Spleen (tissue), 7 donors: ENCODE measurements at regions not wholly inside any gene's neighbourhood (a gene's known extent, or its start where the extent isn't known, plus 50 kb on each side); places are given as distances from the start of the nearest gene placed in this dataset.

Source experiments
- POLR2A ChIP-seq, 3 donors: fragments of 450-650 bp; IDR thresholded peaks; one replicate each; pipeline ENCODE4 v1.5.1; 2017; ENCODE audit warnings: antibody characterized with exemption in 3 of 3, mild to moderate bottlenecking in 1 of 3
- POLR2AphosphoS5 ChIP-seq, 3 donors: sonication (generic); formaldehyde crosslinking; IDR thresholded peaks; one replicate each; pipeline ENCODE4 v1.5.1; 2017; ENCODE audit warnings: antibody characterized with exemption in 3 of 3
- TF ChIP-seq, protein P1 (sequence below), 11 experiments: fragments of 200-600 bp in 7 of 11; fragments of 450-650 bp in 4 of 11; sonication (generic) in 4 of 11; IDR thresholded peaks in 8 of 11; conservative IDR thresholded peaks in 3 of 11; 1 replicate in 7 of 11; 2 replicates in 4 of 11; pipeline versions ENCODE4 v1.4.0 to v1.8.0; 2016 to 2021; ENCODE audit warnings: antibody characterized with exemption in 11 of 11, inconsistent platforms in 4 of 11, mild to moderate bottlenecking in 1 of 11
- donor health status: DM: no; HTN: no; CAD: no; lungs with moderate emphysema.
- donor health status: DM: no; HTN: no; CAD: no.
- donor health status: DM: no; HTN: no; CAD: no.

DNA sequence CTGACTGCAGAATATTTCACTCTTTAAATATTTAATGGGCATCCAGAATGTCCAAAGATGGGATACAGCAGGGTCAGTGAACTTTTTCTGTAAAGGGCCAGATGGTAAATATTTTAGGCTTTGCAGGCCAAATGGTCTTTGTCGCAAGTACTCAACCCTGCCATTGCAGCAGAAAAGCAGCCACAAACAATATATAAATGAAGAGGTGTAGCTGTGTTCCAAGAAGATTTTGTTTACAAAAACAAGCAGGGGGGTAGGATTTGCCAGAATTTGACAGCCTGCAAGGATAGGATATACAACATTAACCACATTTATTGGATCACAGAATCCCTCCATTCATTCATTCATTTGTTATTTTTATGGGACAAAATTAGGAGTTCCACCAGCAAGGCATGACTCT is 435.0 kb upstream of the DYNLRB2 start:
- TF ChIP-seq POLR2A (IDR thresholded peaks at IDR 0.05), result no peak
- TF ChIP-seq, protein P1, sequence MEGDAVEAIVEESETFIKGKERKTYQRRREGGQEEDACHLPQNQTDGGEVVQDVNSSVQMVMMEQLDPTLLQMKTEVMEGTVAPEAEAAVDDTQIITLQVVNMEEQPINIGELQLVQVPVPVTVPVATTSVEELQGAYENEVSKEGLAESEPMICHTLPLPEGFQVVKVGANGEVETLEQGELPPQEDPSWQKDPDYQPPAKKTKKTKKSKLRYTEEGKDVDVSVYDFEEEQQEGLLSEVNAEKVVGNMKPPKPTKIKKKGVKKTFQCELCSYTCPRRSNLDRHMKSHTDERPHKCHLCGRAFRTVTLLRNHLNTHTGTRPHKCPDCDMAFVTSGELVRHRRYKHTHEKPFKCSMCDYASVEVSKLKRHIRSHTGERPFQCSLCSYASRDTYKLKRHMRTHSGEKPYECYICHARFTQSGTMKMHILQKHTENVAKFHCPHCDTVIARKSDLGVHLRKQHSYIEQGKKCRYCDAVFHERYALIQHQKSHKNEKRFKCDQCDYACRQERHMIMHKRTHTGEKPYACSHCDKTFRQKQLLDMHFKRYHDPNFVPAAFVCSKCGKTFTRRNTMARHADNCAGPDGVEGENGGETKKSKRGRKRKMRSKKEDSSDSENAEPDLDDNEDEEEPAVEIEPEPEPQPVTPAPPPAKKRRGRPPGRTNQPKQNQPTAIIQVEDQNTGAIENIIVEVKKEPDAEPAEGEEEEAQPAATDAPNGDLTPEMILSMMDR (IDR thresholded peaks at IDR 0.05 in 8 of 11, conservative IDR thresholded peaks at IDR 0.05 in 3 of 11), result no peak
- no peak for TF ChIP-seq POLR2AphosphoS5 (IDR thresholded peaks at IDR 0.05)
